Activated B cell treated with CpG ODN at 0.5 μM for 24 hours (primary cell): ENCODE measurements at regions not wholly inside any gene's neighbourhood (a gene's known extent, or its start where the extent isn't known, plus 50 kb on each side); places are given as distances from the start of the nearest gene placed in this dataset.

ENCODE experiments used
- ATAC-seq: fragments of 200-7000 bp; cut with Tn5 transposase; one replicate; pipeline ENCODE4 v1.10.0; 2021; ENCODE audit warnings: low read depth, mild to moderate bottlenecking, moderate library complexity
- CTCF ChIA-PET: fragments of 350-600 bp; sonication (Branson Sonifier 250); formaldehyde crosslinking; loops from one replicate; lab custom pipeline; 2021; ENCODE audit warnings: antibody characterized with exemption; lab: Charles Lee
- POLR2A ChIA-PET: fragments of 350-600 bp; sonication (Branson Sonifier 250); formaldehyde crosslinking; loops from one replicate; lab custom pipeline; 2021; ENCODE audit warnings: antibody characterized with exemption; lab: Charles Lee
- DNase-seq: peaks from one replicate; pipeline ENCODE4 v3.0.0; 2022
- H3K27ac Mint-ChIP-seq: one replicate; pipeline ENCODE4 v1.8.0; 2020; ENCODE audit warnings: mixed read lengths
- H3K27me3 Mint-ChIP-seq: one replicate; pipeline ENCODE4 v1.8.0; 2021; ENCODE audit warnings: mixed read lengths
- H3K36me3 Mint-ChIP-seq: one replicate; pipeline ENCODE4 v1.8.0; 2021; ENCODE audit warnings: low read depth, mixed read lengths
- H3K4me1 Mint-ChIP-seq: one replicate; pipeline ENCODE4 v1.8.0; 2021; ENCODE audit warnings: mixed read lengths
- H3K4me3 Mint-ChIP-seq: one replicate; pipeline ENCODE4 v1.8.0; 2020; ENCODE audit warnings: mild to moderate bottlenecking, mixed read lengths
- H3K9me3 Mint-ChIP-seq: one replicate; pipeline ENCODE4 v1.8.0; 2020; ENCODE audit warnings: mixed read lengths
- intact Hi-C: fragments of 100-400 bp; cut with micrococcal nuclease; formaldehyde crosslinking; loops from one replicate; pipeline ENCODE4 v1.15.1; 2024
- TF ChIP-seq, protein P1 (sequence below): fragments of 200-600 bp; IDR thresholded peaks from one replicate; pipeline ENCODE4 v1.8.0; 2022; ENCODE audit warnings: antibody characterized with exemption, mild to moderate bottlenecking

DNA sequence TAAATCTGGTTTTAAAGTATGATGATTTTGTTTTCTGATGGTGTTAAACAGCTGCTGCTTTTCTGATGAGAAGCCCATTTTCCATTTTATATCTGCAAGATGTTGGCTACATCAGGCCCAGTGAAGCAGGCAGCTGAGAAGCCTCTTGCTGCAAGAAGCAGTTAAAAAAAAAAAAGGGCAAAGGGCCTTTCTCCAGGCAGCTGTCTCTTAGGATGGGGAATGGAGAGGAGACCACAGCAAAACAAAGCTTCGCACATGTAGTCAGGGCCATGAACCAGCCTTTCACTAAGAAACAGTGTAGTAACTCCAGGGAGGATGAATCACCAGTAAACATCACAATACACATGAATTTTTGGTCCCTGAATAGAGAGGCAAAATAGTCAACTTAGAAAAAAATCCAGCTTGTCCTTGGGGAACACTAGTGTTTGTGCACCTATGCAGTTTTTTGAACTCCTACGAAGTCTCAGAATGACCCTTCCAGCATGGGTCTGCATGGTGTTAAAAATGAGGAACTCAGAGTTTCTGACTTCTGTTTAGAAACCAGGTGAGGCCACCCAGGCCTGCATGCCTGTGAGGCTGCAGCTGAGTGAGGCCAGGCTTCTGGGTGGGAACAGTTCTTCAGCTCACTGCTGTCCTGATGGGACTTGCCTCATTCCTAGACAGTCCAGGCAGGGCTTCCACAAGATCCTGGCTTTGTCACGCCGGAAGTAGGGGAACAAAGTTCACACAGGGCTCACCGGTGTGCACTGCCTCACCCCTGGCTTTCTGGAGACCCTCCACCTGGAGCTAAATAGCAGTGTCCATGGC lies 518.7 kb downstream of the MCTP2 start:
- H3K9me3 Mint-ChIP-seq: no peaks in the 10 kb centered on the region
- intact Hi-C loops: no loop called here
- H3K27ac Mint-ChIP-seq: no peak overlapping the region
- ATAC-seq (no peak), DNase-seq (no peak)
- H3K4me1 Mint-ChIP-seq: no peaks in the 10 kb centered on the region
- CTCF ChIA-PET: no interaction called here
- no peaks in the 10 kb centered on the region for H3K36me3 Mint-ChIP-seq
- TF ChIP-seq, protein P1, sequence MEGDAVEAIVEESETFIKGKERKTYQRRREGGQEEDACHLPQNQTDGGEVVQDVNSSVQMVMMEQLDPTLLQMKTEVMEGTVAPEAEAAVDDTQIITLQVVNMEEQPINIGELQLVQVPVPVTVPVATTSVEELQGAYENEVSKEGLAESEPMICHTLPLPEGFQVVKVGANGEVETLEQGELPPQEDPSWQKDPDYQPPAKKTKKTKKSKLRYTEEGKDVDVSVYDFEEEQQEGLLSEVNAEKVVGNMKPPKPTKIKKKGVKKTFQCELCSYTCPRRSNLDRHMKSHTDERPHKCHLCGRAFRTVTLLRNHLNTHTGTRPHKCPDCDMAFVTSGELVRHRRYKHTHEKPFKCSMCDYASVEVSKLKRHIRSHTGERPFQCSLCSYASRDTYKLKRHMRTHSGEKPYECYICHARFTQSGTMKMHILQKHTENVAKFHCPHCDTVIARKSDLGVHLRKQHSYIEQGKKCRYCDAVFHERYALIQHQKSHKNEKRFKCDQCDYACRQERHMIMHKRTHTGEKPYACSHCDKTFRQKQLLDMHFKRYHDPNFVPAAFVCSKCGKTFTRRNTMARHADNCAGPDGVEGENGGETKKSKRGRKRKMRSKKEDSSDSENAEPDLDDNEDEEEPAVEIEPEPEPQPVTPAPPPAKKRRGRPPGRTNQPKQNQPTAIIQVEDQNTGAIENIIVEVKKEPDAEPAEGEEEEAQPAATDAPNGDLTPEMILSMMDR: no peak
- H3K27me3 Mint-ChIP-seq: no peaks in the 10 kb centered on the region
- POLR2A ChIA-PET: no interaction called here
- H3K4me3 Mint-ChIP-seq: no peak overlapping the region

DNA sequence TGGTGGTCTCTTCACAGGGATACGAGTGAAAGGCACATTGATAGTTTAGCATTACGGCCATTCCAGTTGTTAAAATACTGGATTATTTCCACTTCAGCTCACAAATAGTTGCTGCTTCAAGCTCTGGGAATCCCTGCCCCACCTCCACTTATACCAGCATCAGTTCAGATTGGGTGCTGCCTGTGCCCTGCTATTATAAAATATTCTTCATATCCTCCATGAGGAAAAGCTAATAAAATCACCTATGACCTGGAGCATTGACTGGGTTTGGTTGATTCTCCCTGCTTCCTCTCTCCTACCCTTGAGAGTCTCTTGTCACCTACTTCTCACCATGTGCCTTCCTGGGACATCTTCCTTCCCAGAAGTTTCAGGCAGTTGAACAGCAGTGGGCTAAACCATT lies 529.0 kb downstream of the MCTP2 start:
- H3K36me3 Mint-ChIP-seq: no peaks in the 10 kb centered on the region
- no peaks in the 10 kb centered on the region for H3K9me3 Mint-ChIP-seq
- TF ChIP-seq, protein P1: no peak
- ATAC-seq (no peak), DNase-seq (no peak)
- H3K4me3 Mint-ChIP-seq: no peak overlapping the region
- CTCF ChIA-PET: no interaction called here
- POLR2A ChIA-PET: no interaction called here
- no peaks in the 10 kb centered on the region for H3K4me1 Mint-ChIP-seq
- intact Hi-C loops: no loop called here
- no peak overlapping the region for H3K27ac Mint-ChIP-seq
- H3K27me3 Mint-ChIP-seq: no peaks in the 10 kb centered on the region

DNA sequence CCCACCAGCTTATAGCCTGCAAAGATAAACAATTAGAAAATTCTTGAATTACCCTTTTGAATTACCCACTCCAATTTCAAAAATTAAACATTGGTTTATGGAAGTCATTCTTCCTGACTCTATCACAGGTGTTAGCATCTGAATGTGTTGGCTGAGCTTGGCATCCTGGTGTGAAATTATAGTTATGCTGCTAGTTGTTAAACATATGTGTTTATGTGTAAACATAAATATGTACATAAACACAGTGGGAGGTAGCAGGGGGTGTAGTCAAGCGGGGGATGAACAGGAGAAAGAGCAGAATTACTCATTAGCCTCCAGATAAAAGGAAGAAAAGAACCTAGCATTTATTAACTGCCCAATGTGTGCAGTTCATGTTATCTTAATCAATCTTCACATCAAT lies 530.2 kb downstream of the MCTP2 start:
- H3K9me3 Mint-ChIP-seq: no peaks in the 10 kb centered on the region
- no peaks in the 10 kb centered on the region for H3K27me3 Mint-ChIP-seq
- ChIA-PET CTCF (no interaction called here), POLR2A (no interaction called here)
- ATAC-seq: no peak
- no peak overlapping the region for H3K27ac Mint-ChIP-seq
- no peaks in the 10 kb centered on the region for H3K4me1 Mint-ChIP-seq
- no peaks in the 10 kb centered on the region for H3K36me3 Mint-ChIP-seq
- H3K4me3 Mint-ChIP-seq: no peak overlapping the region
- TF ChIP-seq, protein P1: no peak
- intact Hi-C loops: no loop called here
- no peak for DNase-seq

DNA sequence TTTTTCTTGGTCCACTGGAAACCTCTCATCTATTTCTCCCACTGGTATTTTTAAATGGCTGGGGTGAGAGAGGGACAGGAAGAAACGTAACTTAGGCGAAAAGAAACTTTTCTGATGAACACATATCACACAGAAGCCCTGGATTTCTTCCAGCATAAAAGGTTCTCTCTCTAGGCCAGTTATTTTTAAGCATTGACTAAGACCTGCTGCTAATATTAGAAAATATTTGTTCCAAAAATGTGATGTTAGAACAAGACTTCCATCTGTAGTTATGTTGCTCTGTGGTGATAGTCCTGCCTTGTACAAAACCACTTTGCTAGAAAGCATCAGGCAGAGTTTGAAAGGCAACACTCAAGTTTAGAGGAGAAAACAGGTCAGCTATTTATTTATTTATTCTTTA lies 537.7 kb downstream of the MCTP2 start:
- H3K4me1 Mint-ChIP-seq: no peaks in the 10 kb centered on the region
- intact Hi-C loops: no loop called here
- H3K27ac Mint-ChIP-seq: no peak overlapping the region
- no peak for DNase-seq
- H3K4me3 Mint-ChIP-seq: no peak overlapping the region
- TF ChIP-seq, protein P1: no peak
- ATAC-seq: no peak
- no peaks in the 10 kb centered on the region for H3K27me3 Mint-ChIP-seq
- ChIA-PET POLR2A (no interaction called here), CTCF (no interaction called here)
- no peaks in the 10 kb centered on the region for H3K9me3 Mint-ChIP-seq
- H3K36me3 Mint-ChIP-seq: no peaks in the 10 kb centered on the region

DNA sequence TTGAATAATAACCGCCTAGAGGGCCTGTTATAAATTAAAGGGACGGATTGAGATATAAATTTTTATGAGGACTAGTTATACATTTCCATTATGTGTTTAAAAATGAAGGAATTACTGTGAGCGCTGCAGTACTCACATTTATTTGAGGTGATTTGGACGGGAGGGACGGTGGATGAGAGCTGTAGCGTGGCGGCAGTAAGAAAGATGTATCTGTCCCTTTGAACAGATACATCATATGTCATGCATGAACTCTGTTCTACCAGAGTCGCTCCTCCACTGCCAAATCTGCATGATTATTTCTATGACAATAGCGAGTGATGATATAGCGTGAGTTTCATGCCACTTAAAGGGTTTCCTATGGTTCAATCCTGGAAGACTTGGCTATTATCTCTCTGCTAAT lies 538.8 kb downstream of the MCTP2 start:
- Mint-ChIP-seq H3K27ac (no peak overlapping the region), H3K27me3 (no peaks in the 10 kb centered on the region), H3K4me3 (no peak overlapping the region), H3K9me3 (no peaks in the 10 kb centered on the region), H3K4me1 (no peaks in the 10 kb centered on the region), H3K36me3 (no peaks in the 10 kb centered on the region)
- DNase-seq: no peak
- TF ChIP-seq, protein P1: no peak
- no peak for ATAC-seq
- POLR2A ChIA-PET: no interaction called here
- CTCF ChIA-PET: no interaction called here
- intact Hi-C loops: no loop called here
